PFSK-1 (cell line): ENCODE measurements at regions not wholly inside any gene's neighbourhood (a gene's known extent, or its start where the extent isn't known, plus 50 kb on each side); places are given as distances from the start of the nearest gene placed in this dataset.

ENCODE experiments used
- FOXP2 ChIP-seq: optimal IDR thresholded peaks from 2 replicates; pipeline ENCODE3; 2011; ENCODE audit warnings: borderline replicate concordance, control low read depth, inconsistent platforms; ENCODE audit not compliant: insufficient read depth; ENCODE audit errors: extremely low read length, extremely low read depth
- POLR2AphosphoS5 ChIP-seq: IDR thresholded peaks from 2 replicates; pipeline ENCODE4 v1.6.1; 2012; ENCODE audit warnings: low read depth, mild to moderate bottlenecking, control low read depth, low read length, moderate library complexity
- SIN3A ChIP-seq: IDR thresholded peaks from 2 replicates; pipeline ENCODE4 v1.6.1; 2012; ENCODE audit warnings: mild to moderate bottlenecking, low read length, moderate library complexity, borderline replicate concordance; ENCODE audit not compliant: insufficient read depth
- TAF1 ChIP-seq: IDR thresholded peaks from 2 replicates; pipeline ENCODE4 v1.6.1; 2012; ENCODE audit warnings: low read length, control low read depth, borderline replicate concordance; ENCODE audit not compliant: insufficient read depth
- TF ChIP-seq, protein P1 (sequence below), 2 experiments: IDR thresholded peaks; 2 replicates each; pipeline versions ENCODE4 v1.6.1 to v1.8.0; 2011 to 2012; ENCODE audit warnings: low read depth in 2 of 2, low read length in 2 of 2, control low read depth in 1 of 2, inconsistent platforms in 1 of 2, mild to moderate bottlenecking in 1 of 2, moderate library complexity in 1 of 2; ENCODE audit not compliant: insufficient read depth in 1 of 2

GRCh38 chr12:92524489-92524888 is 178.3 kb upstream of the PLEKHG7 start:
- TF ChIP-seq TAF1 = no peak
- no peak for TF ChIP-seq POLR2AphosphoS5
- TF ChIP-seq FOXP2 = no peak
- TF ChIP-seq SIN3A = no peak
- TF ChIP-seq, protein P1, sequence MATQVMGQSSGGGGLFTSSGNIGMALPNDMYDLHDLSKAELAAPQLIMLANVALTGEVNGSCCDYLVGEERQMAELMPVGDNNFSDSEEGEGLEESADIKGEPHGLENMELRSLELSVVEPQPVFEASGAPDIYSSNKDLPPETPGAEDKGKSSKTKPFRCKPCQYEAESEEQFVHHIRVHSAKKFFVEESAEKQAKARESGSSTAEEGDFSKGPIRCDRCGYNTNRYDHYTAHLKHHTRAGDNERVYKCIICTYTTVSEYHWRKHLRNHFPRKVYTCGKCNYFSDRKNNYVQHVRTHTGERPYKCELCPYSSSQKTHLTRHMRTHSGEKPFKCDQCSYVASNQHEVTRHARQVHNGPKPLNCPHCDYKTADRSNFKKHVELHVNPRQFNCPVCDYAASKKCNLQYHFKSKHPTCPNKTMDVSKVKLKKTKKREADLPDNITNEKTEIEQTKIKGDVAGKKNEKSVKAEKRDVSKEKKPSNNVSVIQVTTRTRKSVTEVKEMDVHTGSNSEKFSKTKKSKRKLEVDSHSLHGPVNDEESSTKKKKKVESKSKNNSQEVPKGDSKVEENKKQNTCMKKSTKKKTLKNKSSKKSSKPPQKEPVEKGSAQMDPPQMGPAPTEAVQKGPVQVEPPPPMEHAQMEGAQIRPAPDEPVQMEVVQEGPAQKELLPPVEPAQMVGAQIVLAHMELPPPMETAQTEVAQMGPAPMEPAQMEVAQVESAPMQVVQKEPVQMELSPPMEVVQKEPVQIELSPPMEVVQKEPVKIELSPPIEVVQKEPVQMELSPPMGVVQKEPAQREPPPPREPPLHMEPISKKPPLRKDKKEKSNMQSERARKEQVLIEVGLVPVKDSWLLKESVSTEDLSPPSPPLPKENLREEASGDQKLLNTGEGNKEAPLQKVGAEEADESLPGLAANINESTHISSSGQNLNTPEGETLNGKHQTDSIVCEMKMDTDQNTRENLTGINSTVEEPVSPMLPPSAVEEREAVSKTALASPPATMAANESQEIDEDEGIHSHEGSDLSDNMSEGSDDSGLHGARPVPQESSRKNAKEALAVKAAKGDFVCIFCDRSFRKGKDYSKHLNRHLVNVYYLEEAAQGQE (IDR thresholded peaks at IDR 0.05; ENCODE audit: insufficient read depth in 1 of 2, low read depth in 2 of 2, low read length in 2 of 2) = no peak

DNA sequence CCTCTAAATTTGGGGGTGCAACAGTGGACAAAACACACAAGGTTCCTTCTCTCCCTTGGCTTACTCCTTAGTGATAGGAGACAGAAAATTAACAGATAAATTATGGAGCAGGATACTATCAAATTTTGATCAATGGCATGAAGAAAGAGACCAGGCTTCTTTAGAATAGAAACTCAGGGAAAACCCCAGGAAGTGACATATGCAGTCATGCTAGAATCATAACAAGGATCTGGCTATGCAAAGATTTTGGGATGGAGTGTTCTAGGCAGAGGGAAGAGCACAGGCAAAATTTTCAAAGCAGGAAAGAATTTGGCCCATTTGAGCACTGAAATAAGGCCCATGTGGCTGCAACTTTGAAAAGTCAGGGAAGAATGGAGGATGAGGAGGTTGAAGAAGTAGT is 182.3 kb upstream of the PLEKHG7 start:
- TF ChIP-seq TAF1 = no peak
- no peak for TF ChIP-seq FOXP2
- TF ChIP-seq, protein P1 (IDR thresholded peaks at IDR 0.05; ENCODE audit: insufficient read depth in 1 of 2, low read depth in 2 of 2, low read length in 2 of 2) = no peak
- no peak for TF ChIP-seq SIN3A
- no peak for TF ChIP-seq POLR2AphosphoS5

- TF ChIP-seq SIN3A (no peak), TAF1 (no peak), FOXP2 (no peak), POLR2AphosphoS5 (no peak)
- TF ChIP-seq, protein P1 (IDR thresholded peaks at IDR 0.05; ENCODE audit: insufficient read depth in 1 of 2, low read depth in 2 of 2, low read length in 2 of 2) = no peak
These were observed 183.5 kb upstream of the PLEKHG7 start for GRCh38 chr12:92519284-92519683.

DNA sequence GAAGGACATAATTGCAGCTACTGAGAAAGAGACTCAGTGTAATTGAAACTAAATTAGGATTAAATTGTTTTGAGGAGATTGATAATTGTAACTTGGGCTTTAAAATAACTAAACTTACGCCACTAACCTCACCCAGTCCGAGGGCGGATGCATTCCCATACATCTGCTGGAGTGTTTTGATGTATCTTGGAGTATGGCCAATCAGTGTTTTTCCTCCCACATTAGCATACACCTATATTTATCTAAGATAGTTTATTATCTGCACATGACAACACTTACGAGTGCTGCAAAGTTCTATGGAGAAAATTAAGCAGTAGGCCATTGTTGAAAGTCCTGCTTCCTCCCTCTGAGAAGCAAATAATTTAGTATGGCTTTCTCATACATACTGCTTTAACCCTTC is 184.7 kb upstream of the PLEKHG7 start:
- TF ChIP-seq TAF1 (no peak), FOXP2 (no peak), POLR2AphosphoS5 (no peak), SIN3A (no peak)
- TF ChIP-seq, protein P1 (IDR thresholded peaks at IDR 0.05; ENCODE audit: insufficient read depth in 1 of 2, low read depth in 2 of 2, low read length in 2 of 2) = no peak

DNA sequence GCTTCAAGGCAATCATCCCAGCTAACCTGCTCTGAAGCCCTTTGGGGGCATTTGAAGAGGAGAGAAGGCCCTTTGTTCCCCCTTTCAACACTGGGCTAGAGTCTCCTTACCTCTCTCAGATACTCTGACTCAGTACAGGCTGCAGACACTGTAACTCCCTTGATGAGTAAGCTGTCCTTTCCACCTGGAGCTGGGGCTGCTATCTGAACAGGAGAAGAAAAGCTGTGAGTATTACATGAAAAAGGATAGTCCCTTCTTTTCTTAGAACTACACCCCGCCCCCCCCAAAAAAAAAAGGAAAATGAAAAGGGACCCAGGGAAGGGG is 186.6 kb upstream of the PLEKHG7 start:
- TF ChIP-seq SIN3A (no peak), POLR2AphosphoS5 (no peak), FOXP2 (no peak), TAF1 (no peak)
- TF ChIP-seq, protein P1 (IDR thresholded peaks at IDR 0.05; ENCODE audit: insufficient read depth in 1 of 2, low read depth in 2 of 2, low read length in 2 of 2) = no peak
